A673 (cell line): ENCODE measurements at regions not wholly inside any gene's neighbourhood (a gene's known extent, or its start where the extent isn't known, plus 50 kb on each side); places are given as distances from the start of the nearest gene placed in this dataset.

ENCODE experiments used
- CTCF ChIP-seq: fragments of 300-800, 200-600 bp; sonication (generic); conservative IDR thresholded peaks from 2 replicates; pipeline ENCODE4 v1.5.1; 2017; ENCODE audit warnings: low read depth, mild to moderate bottlenecking, antibody characterized with exemption, low read length, moderate library complexity, mixed read lengths
- EZH2 ChIP-seq: fragments of 200-600 bp; sonication (generic); IDR thresholded peaks from 2 replicates; pipeline ENCODE4 v1.6.1; 2017; ENCODE audit warnings: borderline replicate concordance, low read depth, mild to moderate bottlenecking, mixed read lengths, antibody characterized with exemption, low read length; ENCODE audit not compliant: poor library complexity, severe bottlenecking

GRCh38 chr18:38074298-38074876 lies 508.8 kb upstream of the CELF4 start:
- TF ChIP-seq CTCF (no peak), EZH2 (no peak)
